HFF-Myc (cell line): ENCODE measurements at regions not wholly inside any gene's neighbourhood (a gene's known extent, or its start where the extent isn't known, plus 50 kb on each side); places are given as distances from the start of the nearest gene placed in this dataset.

Experiments used
- DNase-seq: peaks from one replicate; pipeline ENCODE4 v3.0.0-alpha.2; 2011; ENCODE audit warnings: low read depth; ENCODE audit errors: extremely low read depth
- H3K4me3 ChIP-seq: replicated peaks from 2 replicates; pipeline ENCODE4 v1.5.1; 2011; ENCODE audit warnings: low read depth, mild to moderate bottlenecking, control low read depth, low read length
- TF ChIP-seq, protein P1 (sequence below): IDR thresholded peaks from 2 replicates; pipeline ENCODE4 v1.5.1; 2012; ENCODE audit warnings: mild to moderate bottlenecking, low read depth, low read length, control low read depth; ENCODE audit errors: missing control alignments

DNA sequence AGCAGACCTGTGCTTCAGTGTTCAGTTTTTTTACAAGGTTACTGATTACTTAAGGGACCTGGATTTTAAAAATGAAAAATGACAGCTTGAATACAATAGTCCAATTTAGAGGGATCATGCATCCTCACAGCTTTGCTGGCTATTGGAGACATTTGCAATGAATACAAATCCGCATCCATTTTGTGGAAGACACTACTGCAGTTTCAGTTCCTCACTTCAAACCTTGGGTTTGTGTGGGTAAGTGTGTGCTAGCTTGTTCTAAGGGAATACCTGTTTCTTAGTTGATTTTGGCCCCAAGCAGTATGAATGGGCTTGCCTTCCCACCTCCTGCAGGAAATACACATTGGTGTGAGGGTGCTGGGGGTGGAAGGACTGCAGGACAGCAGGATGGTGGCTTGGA lies 222.4 kb downstream of the OLFM4 start:
- no peak for DNase-seq
- no peak overlapping the region for H3K4me3 ChIP-seq
- TF ChIP-seq, protein P1, sequence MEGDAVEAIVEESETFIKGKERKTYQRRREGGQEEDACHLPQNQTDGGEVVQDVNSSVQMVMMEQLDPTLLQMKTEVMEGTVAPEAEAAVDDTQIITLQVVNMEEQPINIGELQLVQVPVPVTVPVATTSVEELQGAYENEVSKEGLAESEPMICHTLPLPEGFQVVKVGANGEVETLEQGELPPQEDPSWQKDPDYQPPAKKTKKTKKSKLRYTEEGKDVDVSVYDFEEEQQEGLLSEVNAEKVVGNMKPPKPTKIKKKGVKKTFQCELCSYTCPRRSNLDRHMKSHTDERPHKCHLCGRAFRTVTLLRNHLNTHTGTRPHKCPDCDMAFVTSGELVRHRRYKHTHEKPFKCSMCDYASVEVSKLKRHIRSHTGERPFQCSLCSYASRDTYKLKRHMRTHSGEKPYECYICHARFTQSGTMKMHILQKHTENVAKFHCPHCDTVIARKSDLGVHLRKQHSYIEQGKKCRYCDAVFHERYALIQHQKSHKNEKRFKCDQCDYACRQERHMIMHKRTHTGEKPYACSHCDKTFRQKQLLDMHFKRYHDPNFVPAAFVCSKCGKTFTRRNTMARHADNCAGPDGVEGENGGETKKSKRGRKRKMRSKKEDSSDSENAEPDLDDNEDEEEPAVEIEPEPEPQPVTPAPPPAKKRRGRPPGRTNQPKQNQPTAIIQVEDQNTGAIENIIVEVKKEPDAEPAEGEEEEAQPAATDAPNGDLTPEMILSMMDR: no peak

DNA sequence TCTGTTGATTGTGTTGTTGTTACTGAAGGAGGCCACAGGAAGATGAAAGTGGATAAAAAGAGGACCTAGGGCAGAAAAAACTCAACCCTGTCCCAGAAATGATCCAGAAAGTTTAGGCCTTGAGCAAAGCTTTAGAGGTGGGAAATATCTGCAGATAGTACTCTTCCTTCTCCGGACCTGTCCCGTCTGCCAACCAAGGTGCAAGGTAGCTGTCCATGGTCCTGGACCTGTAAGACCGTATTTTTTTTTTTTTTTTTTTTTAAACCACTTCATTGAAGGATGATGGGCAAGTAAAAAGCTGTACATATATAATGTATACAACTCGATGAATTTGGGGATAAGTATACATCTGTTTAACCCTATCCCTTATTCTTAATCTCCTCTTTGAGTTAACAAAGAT lies 225.9 kb downstream of the OLFM4 start:
- no peak for DNase-seq
- no peak overlapping the region for H3K4me3 ChIP-seq
- TF ChIP-seq, protein P1: no peak

DNA sequence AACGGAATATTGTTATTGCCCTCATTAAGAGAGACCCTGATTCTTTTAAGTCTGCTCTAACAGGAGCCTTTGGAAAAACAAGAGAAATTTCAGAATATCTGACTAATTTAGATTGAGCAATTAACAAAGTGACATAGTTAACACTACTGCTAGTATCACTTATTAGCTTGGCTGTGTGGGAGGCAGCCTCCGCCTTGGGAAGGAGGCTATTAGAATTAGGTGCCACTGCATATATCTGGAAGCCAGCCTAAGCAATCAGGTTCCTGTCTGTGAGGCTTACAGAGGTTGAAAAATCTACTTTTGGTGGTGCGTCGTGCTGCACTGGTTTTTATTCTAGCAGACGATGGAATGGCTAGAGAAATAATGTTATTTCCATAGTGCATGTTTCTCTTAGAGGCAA lies 227.2 kb downstream of the OLFM4 start:
- no peak overlapping the region for H3K4me3 ChIP-seq
- DNase-seq: no peak
- TF ChIP-seq, protein P1: no peak

DNA sequence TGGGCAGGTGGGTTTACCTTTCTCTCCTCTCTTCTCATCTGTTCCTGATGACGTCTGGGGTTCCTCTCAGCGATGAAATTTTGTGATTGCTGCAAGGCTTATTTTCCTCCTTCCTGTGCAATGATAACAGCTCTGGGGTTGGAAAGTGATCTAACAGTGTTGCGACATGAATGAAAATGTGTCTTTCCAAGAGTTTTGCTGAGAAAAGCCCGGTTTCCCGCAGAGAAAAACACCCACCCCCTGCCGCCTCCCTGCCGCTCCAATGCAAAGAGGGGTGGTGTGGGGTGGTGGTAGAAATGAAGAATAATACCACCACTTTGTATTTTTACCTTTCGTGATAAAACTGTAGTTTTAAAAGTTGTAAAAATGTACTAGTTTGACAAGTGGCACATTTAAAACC lies 232.0 kb downstream of the OLFM4 start:
- TF ChIP-seq, protein P1: no peak

DNA sequence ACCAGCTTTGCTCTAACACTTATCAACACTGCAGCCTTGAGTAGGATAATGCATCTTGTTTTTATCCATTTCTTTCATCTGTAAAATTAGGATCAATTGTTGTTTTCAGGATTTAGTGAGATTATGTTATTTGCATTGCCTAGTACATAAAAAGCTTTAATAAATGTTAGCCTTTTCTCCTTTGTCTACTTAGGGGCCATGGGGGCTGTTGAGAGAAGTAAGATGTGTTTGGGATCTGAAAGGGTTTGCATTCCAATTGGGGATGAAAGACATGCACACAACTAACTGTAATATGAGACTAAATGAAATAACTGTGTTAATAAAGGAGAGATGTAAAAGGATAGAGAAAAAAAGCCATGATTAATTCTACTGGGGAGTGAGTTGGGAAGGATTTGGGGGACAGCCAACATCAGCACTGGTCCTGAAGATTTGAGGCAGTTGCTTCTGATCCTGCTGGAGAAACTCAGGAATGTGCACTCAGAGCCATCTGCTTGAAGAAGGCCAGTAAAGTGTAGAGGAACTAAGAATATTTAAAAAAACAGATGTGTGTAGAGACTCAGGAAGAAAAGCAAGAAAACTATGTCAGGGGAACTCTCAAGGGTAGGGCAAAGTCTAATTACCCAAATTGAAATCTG lies 236.3 kb downstream of the OLFM4 start:
- TF ChIP-seq, protein P1: no peak
- DNase-seq: no peak
- H3K4me3 ChIP-seq: no peak overlapping the region

More for the DNA sequence above, 232.0 kb downstream of the OLFM4 start:
- no peak overlapping the region for H3K4me3 ChIP-seq
- no peak for DNase-seq

DNA sequence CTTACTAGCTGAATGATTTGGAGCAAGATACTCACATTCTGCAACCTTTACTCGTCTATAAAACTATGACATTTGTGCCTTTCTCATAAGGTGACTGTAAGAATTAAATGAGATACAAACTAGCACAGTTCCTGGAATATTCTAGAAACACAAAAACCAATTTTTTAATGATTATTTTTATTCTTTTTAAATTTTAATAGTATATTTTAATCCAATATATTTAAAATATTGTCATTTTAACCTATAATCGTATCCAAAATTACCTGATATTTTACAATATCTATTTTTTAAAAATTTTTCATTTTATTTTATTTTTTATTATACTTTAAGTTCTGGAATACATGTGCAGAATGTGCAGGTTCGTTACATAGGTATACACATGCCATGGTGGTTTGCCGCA lies 238.1 kb downstream of the OLFM4 start:
- no peak for DNase-seq
- H3K4me3 ChIP-seq: no peak overlapping the region
- TF ChIP-seq, protein P1: no peak

DNA sequence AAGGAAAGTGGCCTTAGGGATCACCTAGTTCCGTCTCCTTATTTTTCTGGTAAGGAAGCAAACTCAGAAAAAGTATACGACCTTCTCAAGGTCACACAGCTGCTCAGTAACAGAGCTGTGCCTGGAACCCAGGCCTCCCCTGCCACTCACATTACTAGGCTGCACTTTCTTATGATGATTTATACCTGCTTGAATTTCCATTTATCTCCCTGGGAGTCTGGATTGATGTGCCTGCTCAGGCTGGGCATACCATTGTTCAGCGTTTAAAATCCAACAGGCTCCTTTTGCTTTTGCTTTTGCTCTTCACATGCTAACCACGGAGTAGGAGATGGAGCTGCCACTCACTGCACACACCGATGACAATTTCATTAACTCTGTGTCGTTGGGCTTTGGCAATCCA lies 241.0 kb downstream of the OLFM4 start:
- TF ChIP-seq, protein P1: no peak
- no peak overlapping the region for H3K4me3 ChIP-seq
- no peak for DNase-seq
